Upper lobe of right lung (tissue), 1 donor: ENCODE measurements at regions not wholly inside any gene's neighbourhood (a gene's known extent, or its start where the extent isn't known, plus 50 kb on each side); places are given as distances from the start of the nearest gene placed in this dataset.
"Not testable (repeated sequence)": the region's sequence is repeated elsewhere in the genome, so short reads cannot be mapped to it uniquely, and the experiment has no call there.

Source experiments
- ATAC-seq: fragments of 200-7000 bp; cut with Tn5 transposase; one replicate; pipeline ENCODE4 v1.9.1; 2020; ENCODE audit warnings: mild to moderate bottlenecking, moderate library complexity
- DNase-seq: peaks from one replicate; pipeline ENCODE4 v3.0.0-alpha.2; 2020
- H3K27ac ChIP-seq: fragments of 200-600 bp; one replicate; pipeline ENCODE4 v1.8.0; 2022
- H3K27me3 ChIP-seq: fragments of 200-600 bp; one replicate; pipeline ENCODE4 v1.8.0; 2022; ENCODE audit warnings: mild to moderate bottlenecking
- H3K36me3 ChIP-seq: fragments of 200-600 bp; one replicate; pipeline ENCODE4 v1.8.0; 2022
- H3K4me1 ChIP-seq: fragments of 200-600 bp; one replicate; pipeline ENCODE4 v1.8.0; 2022
- H3K4me3 ChIP-seq: fragments of 200-600 bp; one replicate; pipeline ENCODE4 v1.8.0; 2022; ENCODE audit warnings: mild to moderate bottlenecking
- H3K9me3 ChIP-seq: fragments of 200-600 bp; one replicate; pipeline ENCODE4 v1.8.0; 2022
- intact Hi-C: fragments of 100-400 bp; cut with DNase I; formaldehyde crosslinking; loops from one replicate; pipeline ENCODE4 v1.11.0; 2022
- TF ChIP-seq, protein P1 (sequence below): fragments of 200-600 bp; IDR thresholded peaks from one replicate; pipeline ENCODE4 v1.8.0; 2022; ENCODE audit warnings: antibody characterized with exemption
- donor health status: DM: no; HTN: yes; CAD: no; lungs with severe emphysema.

DNA sequence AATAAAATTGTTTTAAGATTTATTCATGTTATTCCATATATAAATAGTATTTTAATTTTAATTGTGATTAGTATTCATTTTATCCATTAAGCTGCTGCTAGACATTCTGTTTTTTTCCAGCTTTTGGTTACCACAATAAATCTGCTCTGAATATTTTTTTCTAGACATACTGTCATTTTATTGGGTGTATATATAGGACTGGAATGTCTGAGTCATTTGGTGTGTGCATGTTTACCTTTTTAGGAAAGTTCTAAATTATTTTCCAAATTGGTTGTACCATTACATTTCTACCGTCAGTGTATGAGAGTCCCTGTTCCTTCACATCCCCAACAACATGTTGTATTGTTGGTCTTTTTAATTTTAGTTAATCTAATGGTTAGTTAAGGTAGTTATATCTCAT lies 1138.1 kb downstream of the REEP3 start:
- no peak for DNase-seq
- Histone ChIP-seq H3K4me3 (no peak overlapping the region), H3K9me3 (no peaks in the 10 kb centered on the region), H3K4me1 (no peaks in the 10 kb centered on the region), H3K27me3 (no peaks in the 10 kb centered on the region), H3K27ac (no peak overlapping the region), H3K36me3 (no peaks in the 10 kb centered on the region)
- intact Hi-C loops = no loop called here
- ATAC-seq = no peak
- TF ChIP-seq, protein P1, sequence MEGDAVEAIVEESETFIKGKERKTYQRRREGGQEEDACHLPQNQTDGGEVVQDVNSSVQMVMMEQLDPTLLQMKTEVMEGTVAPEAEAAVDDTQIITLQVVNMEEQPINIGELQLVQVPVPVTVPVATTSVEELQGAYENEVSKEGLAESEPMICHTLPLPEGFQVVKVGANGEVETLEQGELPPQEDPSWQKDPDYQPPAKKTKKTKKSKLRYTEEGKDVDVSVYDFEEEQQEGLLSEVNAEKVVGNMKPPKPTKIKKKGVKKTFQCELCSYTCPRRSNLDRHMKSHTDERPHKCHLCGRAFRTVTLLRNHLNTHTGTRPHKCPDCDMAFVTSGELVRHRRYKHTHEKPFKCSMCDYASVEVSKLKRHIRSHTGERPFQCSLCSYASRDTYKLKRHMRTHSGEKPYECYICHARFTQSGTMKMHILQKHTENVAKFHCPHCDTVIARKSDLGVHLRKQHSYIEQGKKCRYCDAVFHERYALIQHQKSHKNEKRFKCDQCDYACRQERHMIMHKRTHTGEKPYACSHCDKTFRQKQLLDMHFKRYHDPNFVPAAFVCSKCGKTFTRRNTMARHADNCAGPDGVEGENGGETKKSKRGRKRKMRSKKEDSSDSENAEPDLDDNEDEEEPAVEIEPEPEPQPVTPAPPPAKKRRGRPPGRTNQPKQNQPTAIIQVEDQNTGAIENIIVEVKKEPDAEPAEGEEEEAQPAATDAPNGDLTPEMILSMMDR = no peak

DNA sequence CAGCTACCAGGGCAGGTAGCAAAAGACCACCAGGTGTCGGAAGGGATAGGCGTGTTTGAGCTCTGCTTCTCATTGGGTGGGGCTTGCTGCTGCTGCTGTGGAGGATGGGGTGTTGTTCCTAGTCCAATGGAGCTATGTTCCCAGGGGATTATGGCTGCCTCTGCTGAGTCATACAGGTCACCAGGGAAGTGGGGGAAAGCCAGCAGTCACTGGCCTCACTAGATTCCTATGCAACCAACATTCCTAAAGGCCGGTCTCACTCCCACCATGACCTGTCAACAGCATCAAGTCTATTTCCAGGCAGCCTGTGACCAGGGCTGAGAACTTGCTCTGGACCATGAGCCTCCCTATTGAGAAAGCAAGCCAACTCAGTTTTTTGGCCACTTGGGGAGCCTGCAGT lies 1160.8 kb downstream of the REEP3 start:
- no peaks in the 10 kb centered on the region for H3K9me3 ChIP-seq
- intact Hi-C loops = no loop called here
- ATAC-seq (no peak), DNase-seq (no peak)
- TF ChIP-seq, protein P1 = no peak
- H3K27me3 ChIP-seq = no peaks in the 10 kb centered on the region
- H3K4me3 ChIP-seq = no peak overlapping the region
- H3K36me3 ChIP-seq = no peaks in the 10 kb centered on the region
- no peaks in the 10 kb centered on the region for H3K4me1 ChIP-seq
- no peak overlapping the region for H3K27ac ChIP-seq

DNA sequence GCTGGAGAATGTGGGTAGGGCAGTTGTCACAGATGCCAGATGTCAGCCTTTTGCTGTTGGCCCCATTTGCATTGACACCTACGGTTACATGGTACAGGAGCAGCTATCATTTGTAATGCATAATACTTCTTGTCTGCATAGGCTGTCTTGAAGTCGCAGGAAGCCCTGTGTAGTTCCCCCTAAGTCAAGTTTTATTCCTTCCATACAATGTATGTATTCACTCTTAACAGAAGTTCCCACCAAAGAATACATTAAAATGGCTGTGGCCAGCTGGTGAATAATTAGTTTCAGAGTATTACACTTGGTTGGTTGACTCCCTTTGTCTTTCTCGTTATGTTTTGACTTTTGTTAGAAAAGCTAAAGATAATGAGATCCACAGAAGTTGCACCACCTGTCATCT lies 1169.0 kb downstream of the REEP3 start:
- Histone ChIP-seq H3K27ac (no peak overlapping the region), H3K9me3 (no peaks in the 10 kb centered on the region), H3K36me3 (no peaks in the 10 kb centered on the region), H3K4me3 (no peak overlapping the region), H3K27me3 (no peaks in the 10 kb centered on the region), H3K4me1 (no peaks in the 10 kb centered on the region)
- DNase-seq (no peak), ATAC-seq (no peak)
- intact Hi-C loops = no loop called here
- TF ChIP-seq, protein P1 = no peak

DNA sequence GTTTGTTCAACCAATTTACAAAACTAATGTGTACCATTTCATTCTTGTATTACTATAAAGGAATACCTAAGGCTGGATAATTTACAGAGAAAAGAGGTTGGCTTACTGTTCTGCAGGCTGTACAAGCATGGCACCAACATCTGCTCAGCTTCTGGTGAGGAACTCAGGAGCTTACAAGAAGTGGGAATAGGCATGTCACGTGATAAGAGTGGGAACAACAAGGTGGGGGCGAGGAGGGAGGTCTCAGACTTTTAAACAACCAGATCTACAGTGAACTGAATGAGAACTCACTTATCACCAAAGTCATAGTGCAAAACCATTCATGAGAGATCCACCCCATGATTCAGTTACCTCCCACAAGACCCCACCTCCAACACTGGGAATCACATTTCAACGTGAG lies 1178.0 kb downstream of the REEP3 start:
- Histone ChIP-seq H3K4me1 (no peaks in the 10 kb centered on the region), H3K27me3 (no peaks in the 10 kb centered on the region), H3K27ac (no peak overlapping the region), H3K36me3 (no peaks in the 10 kb centered on the region), H3K9me3 (no peaks in the 10 kb centered on the region), H3K4me3 (no peak overlapping the region)
- no peak for ATAC-seq
- intact Hi-C loops = no loop called here
- DNase-seq = no peak
- TF ChIP-seq, protein P1 = no peak

DNA sequence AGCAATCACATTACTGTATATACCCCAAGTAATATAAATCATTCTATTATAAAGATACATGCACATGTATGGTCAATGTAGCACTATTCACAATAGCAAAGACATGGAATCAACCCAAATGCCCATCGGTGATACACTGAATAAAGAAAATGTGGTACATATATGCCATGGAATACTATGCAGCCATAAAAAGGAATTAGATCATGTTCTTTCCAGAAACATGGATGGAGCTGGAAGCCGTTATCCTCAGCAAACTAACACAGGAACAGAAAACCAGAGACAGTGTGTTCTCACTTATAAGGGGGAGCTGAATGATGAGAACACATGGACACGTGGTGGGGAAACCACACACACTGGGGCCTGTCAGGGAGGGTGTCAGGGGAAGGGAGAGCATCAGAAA lies 1180.9 kb downstream of the REEP3 start:
- H3K9me3 ChIP-seq, H3K36me3 ChIP-seq, intact Hi-C loops, H3K4me3 ChIP-seq, H3K4me1 ChIP-seq, H3K27ac ChIP-seq, ATAC-seq, DNase-seq, H3K27me3 ChIP-seq: not testable (repeated sequence)

DNA sequence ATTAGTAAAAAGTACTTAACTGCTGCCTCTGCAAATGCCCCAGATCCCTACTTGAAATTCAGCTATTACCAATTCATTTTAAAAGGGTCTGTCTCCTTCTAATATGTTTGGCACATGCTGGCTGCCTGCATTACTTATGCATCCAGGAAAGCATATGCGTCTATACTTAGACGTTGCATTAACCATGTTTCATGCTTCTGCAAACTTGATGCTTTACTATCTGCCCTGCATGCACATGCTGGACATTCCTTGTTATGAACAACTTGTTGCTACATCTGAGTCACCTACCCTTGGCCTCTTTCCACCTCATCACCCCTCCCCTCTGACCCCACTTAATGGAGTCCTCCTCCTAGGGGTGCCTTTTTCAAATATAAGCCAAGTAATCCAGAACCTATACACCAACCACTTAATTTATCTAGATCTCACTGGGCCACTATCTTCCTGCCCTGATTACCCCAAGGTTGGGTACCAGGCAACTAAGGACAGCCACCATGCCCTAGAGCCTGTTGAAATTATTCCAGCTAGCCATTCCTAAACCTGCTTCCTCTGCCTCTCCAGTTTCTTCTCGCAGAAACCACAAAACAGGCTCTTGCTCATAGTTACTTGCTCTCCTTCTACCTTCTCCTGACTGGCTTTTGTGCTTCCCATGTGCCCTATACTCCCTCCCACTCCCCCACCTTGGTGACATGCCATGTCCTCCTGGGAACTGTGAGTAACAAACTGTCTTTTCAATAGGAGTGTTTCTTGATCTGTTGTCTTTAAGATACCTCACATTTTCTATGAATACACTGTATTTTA lies 1187.9 kb downstream of the REEP3 start:
- Histone ChIP-seq H3K4me1 (no peaks in the 10 kb centered on the region), H3K27me3 (no peaks in the 10 kb centered on the region), H3K27ac (no peak overlapping the region), H3K4me3 (no peak overlapping the region), H3K36me3 (no peaks in the 10 kb centered on the region), H3K9me3 (no peaks in the 10 kb centered on the region)
- DNase-seq (no peak), ATAC-seq (no peak)
- intact Hi-C loops = no loop called here
- TF ChIP-seq, protein P1 = no peak
